CD4-positive, alpha-beta memory T cell (primary cell): ENCODE measurements at regions not wholly inside any gene's neighbourhood (a gene's known extent, or its start where the extent isn't known, plus 50 kb on each side); places are given as distances from the start of the nearest gene placed in this dataset.

Experiments used
- CTCF ChIA-PET: fragments of 350-600 bp; sonication (Branson Sonifier 250); formaldehyde crosslinking; loops from one replicate; lab custom pipeline; 2021; ENCODE audit warnings: inconsistent platforms; ENCODE audit not compliant: partially characterized antibody; lab: Charles Lee
- POLR2A ChIA-PET: fragments of 350-600 bp; sonication (Branson Sonifier 250); formaldehyde crosslinking; loops from one replicate; lab custom pipeline; 2021; ENCODE audit not compliant: partially characterized antibody; lab: Charles Lee
- DNase-seq, 5 donors: peaks; one replicate each; pipeline versions ENCODE4 v3.0.0 to v3.0.0-alpha.2; 2020 to 2022; ENCODE audit warnings: mixed read lengths in 1 of 5
- H3K27ac ChIP-seq: one replicate; pipeline ENCODE4 v1.7.0; 2013; ENCODE audit warnings: low read depth, low read length
- H3K27me3 ChIP-seq: 2 replicates; pipeline ENCODE4 v1.7.0; 2013; ENCODE audit warnings: mild to moderate bottlenecking, low read length, moderate library complexity; ENCODE audit not compliant: insufficient read depth
- H3K36me3 ChIP-seq: 2 replicates; pipeline ENCODE4 v1.7.0; 2013; ENCODE audit warnings: mild to moderate bottlenecking, low read length, moderate library complexity; ENCODE audit not compliant: insufficient read depth
- H3K4me1 ChIP-seq: 2 replicates; pipeline ENCODE4 v1.7.0; 2013; ENCODE audit warnings: mild to moderate bottlenecking, low read length, moderate library complexity; ENCODE audit not compliant: insufficient read depth
- H3K4me3 ChIP-seq, 2 donors: one replicate each; pipeline ENCODE4 v1.7.0; 2013; ENCODE audit warnings: low read length in 2 of 2, mild to moderate bottlenecking in 1 of 2
- H3K9me3 ChIP-seq, 2 donors: one replicate each; pipeline ENCODE4 v1.7.0; 2013; ENCODE audit warnings: low read length in 2 of 2, control low read depth in 1 of 2; ENCODE audit not compliant: control insufficient read depth in 1 of 2
- H3K27ac Mint-ChIP-seq, 7 donors: one replicate each; pipeline ENCODE4 v1.8.0; 2020 to 2021; ENCODE audit warnings: mixed read lengths in 7 of 7, mild to moderate bottlenecking in 6 of 7, inconsistent platforms in 3 of 7, moderate library complexity in 3 of 7
- H3K27me3 Mint-ChIP-seq, 2 donors: one replicate each; pipeline ENCODE4 v1.8.0; 2020 to 2021; ENCODE audit warnings: mixed read lengths in 2 of 2
- H3K36me3 Mint-ChIP-seq, 2 donors: one replicate each; pipeline ENCODE4 v1.8.0; 2020 to 2021; ENCODE audit warnings: mixed read lengths in 2 of 2, inconsistent platforms in 1 of 2, mild to moderate bottlenecking in 1 of 2
- H3K4me1 Mint-ChIP-seq, 4 donors: one replicate each; pipeline ENCODE4 v1.8.0; 2020 to 2021; ENCODE audit warnings: mixed read lengths in 4 of 4, mild to moderate bottlenecking in 1 of 4
- H3K4me3 Mint-ChIP-seq, 8 donors: one replicate each; pipeline ENCODE4 v1.8.0; 2020 to 2021; ENCODE audit warnings: mixed read lengths in 8 of 8, mild to moderate bottlenecking in 7 of 8, moderate library complexity in 6 of 8, inconsistent platforms in 3 of 8
- H3K9me3 Mint-ChIP-seq, 8 donors: one replicate each; pipeline ENCODE4 v1.8.0; 2020 to 2021; ENCODE audit warnings: mixed read lengths in 8 of 8, mild to moderate bottlenecking in 5 of 8, inconsistent platforms in 3 of 8, moderate library complexity in 1 of 8
- intact Hi-C: fragments of 100-400 bp; cut with micrococcal nuclease; formaldehyde crosslinking; loops from one replicate; pipeline ENCODE4 v1.15.1; 2023

GRCh38 chr14:97581016-97581415 is 783.8 kb downstream of the VRK1 start:
- H3K27ac ChIP-seq, result no peak overlapping the region
- no peaks in the 10 kb centered on the region for H3K4me1 ChIP-seq
- ChIA-PET CTCF (interaction anchor here (1.7 kb wide), 1 partner anchor 13 kb away, joined by 3 read pairs; no protein-coding TSS in a partner anchor), POLR2A (no interaction called here)
- intact Hi-C loops, result no loop called here
- DNase-seq, result no peak
- H3K36me3 ChIP-seq, result no peaks in the 10 kb centered on the region
- H3K4me3 ChIP-seq, result no peak overlapping the region
- Mint-ChIP-seq H3K4me1 (peaks cover 6 to 13% (median 7%) of the 10 kb centered on the region in 4 donors), H3K9me3 (peaks cover 0 to 2% (median under 1%) of the 10 kb centered on the region in 8 donors), H3K27me3 (no peaks in the 10 kb centered on the region), H3K27ac (no peak overlapping the region), H3K4me3 (no peak overlapping the region), H3K36me3 (peaks cover 0 to 3% of the 10 kb centered on the region in 2 donors)
- no peaks in the 10 kb centered on the region for H3K9me3 ChIP-seq
- no peaks in the 10 kb centered on the region for H3K27me3 ChIP-seq

- Histone ChIP-seq H3K4me1 (no peaks in the 10 kb centered on the region), H3K27me3 (no peaks in the 10 kb centered on the region), H3K4me3 (no peak overlapping the region), H3K9me3 (no peaks in the 10 kb centered on the region), H3K36me3 (no peaks in the 10 kb centered on the region), H3K27ac (no peak overlapping the region)
- H3K27me3 Mint-ChIP-seq, result no peaks in the 10 kb centered on the region
- POLR2A ChIA-PET, result no interaction called here
- H3K4me3 Mint-ChIP-seq, result no peak overlapping the region
- no peak overlapping the region for H3K27ac Mint-ChIP-seq
- peaks cover 6 to 13% (median 7%) of the 10 kb centered on the region in 4 donors for H3K4me1 Mint-ChIP-seq
- no peak for DNase-seq
- H3K9me3 Mint-ChIP-seq, result peaks cover 0 to 5% (median 0%) of the 10 kb centered on the region in 8 donors
- intact Hi-C loops, result no loop called here
- CTCF ChIA-PET, result interaction anchor here (1.7 kb wide), 1 partner anchor 12 kb away, joined by 3 read pairs; no protein-coding TSS in a partner anchor
- peaks cover 0 to 3% of the 10 kb centered on the region in 2 donors for H3K36me3 Mint-ChIP-seq
These were observed 784.8 kb downstream of the VRK1 start for GRCh38 chr14:97582022-97582421.

- peaks cover 5 to 18% (median 12%) of the 10 kb centered on the region in 4 donors for H3K4me1 Mint-ChIP-seq
- no peak overlapping the region for H3K4me3 ChIP-seq
- ChIA-PET POLR2A (no interaction called here), CTCF (interaction anchor here (1.3 kb wide), 1 partner anchor 118 kb away, joined by 3 read pairs; no protein-coding TSS in a partner anchor)
- no peak overlapping the region for H3K27ac ChIP-seq
- H3K27me3 Mint-ChIP-seq, result no peaks in the 10 kb centered on the region
- no peak for DNase-seq
- H3K27me3 ChIP-seq, result no peaks in the 10 kb centered on the region
- intact Hi-C loops, result no loop called here
- H3K27ac Mint-ChIP-seq, result no peak overlapping the region
- H3K4me3 Mint-ChIP-seq, result no peak overlapping the region
- peaks cover 6% of the 10 kb centered on the region for H3K4me1 ChIP-seq
- H3K9me3 Mint-ChIP-seq, result peaks cover 0 to 5% (median 0%) of the 10 kb centered on the region in 8 donors
- no peaks in the 10 kb centered on the region for H3K9me3 ChIP-seq
- no peaks in the 10 kb centered on the region for H3K36me3 ChIP-seq
- H3K36me3 Mint-ChIP-seq, result peaks cover 0 to 3% of the 10 kb centered on the region in 2 donors
These were observed 787.3 kb downstream of the VRK1 start for GRCh38 chr14:97584528-97584927.

- Mint-ChIP-seq H3K4me3 (peak overlapping the region in 6 of 8 donors; percentile 6 to 60 (median 48)), H3K4me1 (peaks cover 37 to 57% (median 43%) of the 10 kb centered on the region in 4 donors), H3K27ac (peak overlapping the region; percentile 1 to 84 (median 78)), H3K36me3 (peaks cover 2 to 4% of the 10 kb centered on the region in 2 donors), H3K27me3 (no peaks in the 10 kb centered on the region), H3K9me3 (peaks cover 0 to 7% (median 3%) of the 10 kb centered on the region in 8 donors)
- Histone ChIP-seq H3K27ac (no peak overlapping the region), H3K4me1 (peaks cover 28% of the 10 kb centered on the region), H3K27me3 (no peaks in the 10 kb centered on the region), H3K9me3 (no peaks in the 10 kb centered on the region), H3K4me3 (no peak overlapping the region), H3K36me3 (no peaks in the 10 kb centered on the region)
- peak in 4 of 5 donors; percentile 14 to 27 (median 22) for DNase-seq
- ChIA-PET POLR2A (interaction anchor here (0.9 to 1.4 kb wide), 4 partner anchors 9 to 590 kb away, joined by 3 to 17 read pairs (median 4); no protein-coding TSS in a partner anchor), CTCF (interaction anchor here (1.0 to 1.5 kb wide), 2 partner anchors 10 to 11 kb away, joined by 4 to 5 read pairs; no protein-coding TSS in a partner anchor)
- intact Hi-C loops, result no loop called here
These were observed 795.3 kb downstream of the VRK1 start for GRCh38 chr14:97592341-97592980.

GRCh38 chr14:97594306-97594705 is 797.1 kb downstream of the VRK1 start:
- Mint-ChIP-seq H3K9me3 (peaks cover 0 to 7% (median 3%) of the 10 kb centered on the region in 8 donors), H3K4me1 (peaks cover 34 to 43% (median 38%) of the 10 kb centered on the region in 4 donors), H3K4me3 (peak overlapping the region in 2 of 8 donors; percentile 20 to 45), H3K36me3 (peaks cover 2 to 4% of the 10 kb centered on the region in 2 donors), H3K27ac (peak overlapping the region in 2 of 7 donors; percentile 1 to 9), H3K27me3 (no peaks in the 10 kb centered on the region)
- Histone ChIP-seq H3K9me3 (no peaks in the 10 kb centered on the region), H3K4me3 (no peak overlapping the region), H3K27ac (no peak overlapping the region), H3K4me1 (peaks cover 22% of the 10 kb centered on the region), H3K36me3 (no peaks in the 10 kb centered on the region), H3K27me3 (no peaks in the 10 kb centered on the region)
- intact Hi-C loops, result no loop called here
- ChIA-PET POLR2A (interaction anchor here (1.0 kb wide), 1 partner anchor 9 kb away, joined by 3 read pairs; no protein-coding TSS in a partner anchor), CTCF (interaction anchor here (0.6 to 1.5 kb wide), 3 partner anchors 9 to 159 kb away, joined by 3 to 4 read pairs (median 3); no protein-coding TSS in a partner anchor)
- DNase-seq, result no peak

GRCh38 chr14:97602438-97603117 is 805.4 kb downstream of the VRK1 start:
- CTCF ChIA-PET, result interaction anchor here (0.7 to 3.1 kb wide), 22 partner anchors 9 to 1681 kb away, joined by 3 to 17 read pairs (median 5); no protein-coding TSS in a partner anchor
- H3K27me3 Mint-ChIP-seq, result no peaks in the 10 kb centered on the region
- peaks cover 4 to 41% (median 19%) of the 10 kb centered on the region in 4 donors for H3K4me1 Mint-ChIP-seq
- peaks cover 1 to 7% of the 10 kb centered on the region in 2 donors for H3K36me3 Mint-ChIP-seq
- H3K27ac ChIP-seq, result peak overlapping the region; percentile 72
- peak; percentile 83 to 94 (median 88) for DNase-seq
- no peaks in the 10 kb centered on the region for H3K27me3 ChIP-seq
- POLR2A ChIA-PET, result interaction anchor here (0.6 to 4.3 kb wide), 42 partner anchors 9 to 1672 kb away, joined by 3 to 82 read pairs (median 5); partner anchors contain the start of gene BCL11B
- H3K36me3 ChIP-seq, result no peaks in the 10 kb centered on the region
- H3K4me3 Mint-ChIP-seq, result no peak overlapping the region
- no peak overlapping the region for H3K27ac Mint-ChIP-seq
- no peaks in the 10 kb centered on the region for H3K9me3 ChIP-seq
- peaks cover 69% of the 10 kb centered on the region for H3K4me1 ChIP-seq
- peak overlapping the region; percentile 5 to 21 for H3K4me3 ChIP-seq
- intact Hi-C loops, result loop anchor here (1.0 to 5.0 kb wide), 11 partner anchors 18 to 1670 kb away; partner anchors contain the start of gene BCL11B
- peaks cover 0 to 12% (median 7%) of the 10 kb centered on the region in 8 donors for H3K9me3 Mint-ChIP-seq
